Astrocyte of the cerebellum (primary cell): ENCODE measurements at regions not wholly inside any gene's neighbourhood (a gene's known extent, or its start where the extent isn't known, plus 50 kb on each side); places are given as distances from the start of the nearest gene placed in this dataset.
A peak's percentile ranks its signal among the peaks of the same experiment; 100 is the strongest.

Source experiments
- DNase-seq: peaks from one replicate; pipeline ENCODE4 v3.0.0-alpha.2; 2011; ENCODE audit warnings: low read depth
- H3K4me3 ChIP-seq: 2 replicates; pipeline ENCODE4 v1.5.1; 2011; ENCODE audit warnings: mild to moderate bottlenecking, low read depth, low read length, moderate library complexity
- in situ Hi-C: cut with HindIII; loops from 2 replicates; pipeline ENCODE4 v1.10.0; 2017; ENCODE audit warnings: low sequenced_read_pairs
- TF ChIP-seq, protein P1 (sequence below): IDR thresholded peaks from 2 replicates; pipeline ENCODE4 v1.5.1; 2012; ENCODE audit warnings: low read length, low read depth, moderate library complexity, mild to moderate bottlenecking; ENCODE audit errors: missing control alignments

DNA sequence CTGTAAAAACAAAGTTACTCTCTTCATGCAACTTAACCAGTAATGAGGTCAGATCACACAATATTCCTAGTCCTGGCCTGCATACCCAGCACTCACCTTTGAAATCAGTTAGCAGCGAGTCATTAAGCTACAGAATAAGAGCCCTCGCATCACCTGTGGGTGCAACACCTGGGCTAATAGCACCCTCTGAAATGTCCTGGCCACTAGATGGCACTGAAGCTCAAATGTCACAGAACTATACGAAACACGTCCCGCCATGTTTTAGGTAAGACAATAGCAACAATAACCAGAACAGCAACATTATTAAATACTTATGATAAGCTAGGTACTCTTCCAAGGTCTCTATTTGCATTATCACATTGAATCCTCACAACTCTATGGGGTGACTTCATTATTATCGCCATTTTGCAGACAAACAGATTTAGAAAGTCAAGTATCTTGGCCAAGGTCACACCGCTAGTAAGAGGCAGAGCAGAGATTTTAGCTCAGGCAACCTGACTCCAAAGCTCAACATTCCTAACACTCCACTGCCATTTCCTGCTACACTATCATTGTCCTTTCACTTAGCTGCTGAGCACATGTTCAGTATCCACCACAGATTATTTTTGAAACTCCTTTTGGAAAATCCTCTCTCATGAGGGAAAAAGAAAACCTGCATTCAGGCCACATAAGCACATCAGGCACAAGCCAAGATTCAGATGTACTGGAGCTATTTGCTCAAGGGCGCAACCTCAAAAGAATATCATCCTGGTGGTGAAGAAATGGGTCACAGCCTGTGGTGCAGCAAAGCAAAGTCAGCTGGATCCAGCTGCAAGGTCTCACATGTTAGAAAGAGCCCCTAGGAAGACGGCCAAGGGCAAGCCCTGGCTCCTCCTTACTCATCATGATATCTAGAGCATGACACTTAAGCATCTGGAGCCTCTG lies 59.5 kb upstream of the KDR start:
- DNase-seq = no peak
- TF ChIP-seq, protein P1, sequence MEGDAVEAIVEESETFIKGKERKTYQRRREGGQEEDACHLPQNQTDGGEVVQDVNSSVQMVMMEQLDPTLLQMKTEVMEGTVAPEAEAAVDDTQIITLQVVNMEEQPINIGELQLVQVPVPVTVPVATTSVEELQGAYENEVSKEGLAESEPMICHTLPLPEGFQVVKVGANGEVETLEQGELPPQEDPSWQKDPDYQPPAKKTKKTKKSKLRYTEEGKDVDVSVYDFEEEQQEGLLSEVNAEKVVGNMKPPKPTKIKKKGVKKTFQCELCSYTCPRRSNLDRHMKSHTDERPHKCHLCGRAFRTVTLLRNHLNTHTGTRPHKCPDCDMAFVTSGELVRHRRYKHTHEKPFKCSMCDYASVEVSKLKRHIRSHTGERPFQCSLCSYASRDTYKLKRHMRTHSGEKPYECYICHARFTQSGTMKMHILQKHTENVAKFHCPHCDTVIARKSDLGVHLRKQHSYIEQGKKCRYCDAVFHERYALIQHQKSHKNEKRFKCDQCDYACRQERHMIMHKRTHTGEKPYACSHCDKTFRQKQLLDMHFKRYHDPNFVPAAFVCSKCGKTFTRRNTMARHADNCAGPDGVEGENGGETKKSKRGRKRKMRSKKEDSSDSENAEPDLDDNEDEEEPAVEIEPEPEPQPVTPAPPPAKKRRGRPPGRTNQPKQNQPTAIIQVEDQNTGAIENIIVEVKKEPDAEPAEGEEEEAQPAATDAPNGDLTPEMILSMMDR = peak; percentile 33
- H3K4me3 ChIP-seq = no peak overlapping the region
- in situ Hi-C loops = no loop called here

DNA sequence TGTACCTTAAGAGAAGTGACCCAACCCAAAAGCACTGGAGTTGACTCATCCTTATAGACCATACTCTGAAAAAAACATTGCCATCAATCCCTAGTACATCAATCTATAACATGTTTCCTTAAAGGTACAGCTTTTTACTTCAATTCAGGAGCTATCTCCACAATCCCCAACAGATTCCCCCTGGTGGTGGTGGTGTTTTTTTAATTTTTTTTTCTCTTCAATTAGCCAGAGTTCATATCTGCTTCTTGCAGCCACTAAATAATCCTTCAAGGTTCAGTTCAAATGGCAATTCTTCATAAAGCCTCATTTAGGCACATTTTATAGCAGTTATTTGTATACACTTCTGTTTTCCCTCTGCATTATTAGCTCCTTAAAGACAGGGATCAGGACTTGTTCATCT lies 60.7 kb upstream of the KDR start:
- in situ Hi-C loops = no loop called here
- DNase-seq = no peak
- TF ChIP-seq, protein P1 = peak; percentile 9
- H3K4me3 ChIP-seq = no peak overlapping the region

DNA sequence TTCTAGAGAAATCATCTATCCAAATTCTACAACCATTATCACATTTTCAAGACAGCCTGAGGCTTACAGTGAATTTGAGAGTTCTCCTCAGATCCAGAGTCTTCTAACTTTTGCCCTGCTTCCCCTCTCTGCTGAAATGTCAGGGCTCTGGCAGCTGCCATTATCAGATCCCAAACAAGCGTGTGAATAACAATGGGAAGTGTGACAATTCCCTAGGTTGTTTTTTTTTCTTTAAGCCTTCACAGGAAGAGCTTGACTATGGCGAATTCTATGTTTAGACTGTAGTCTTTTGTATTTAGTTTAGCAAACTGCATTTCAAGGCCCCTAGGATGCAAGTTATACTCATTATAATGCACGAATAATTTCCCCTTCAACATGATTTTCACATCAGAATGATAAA lies 61.3 kb upstream of the KDR start:
- no peak for DNase-seq
- in situ Hi-C loops = no loop called here
- H3K4me3 ChIP-seq = no peak overlapping the region
- TF ChIP-seq, protein P1 = no peak

DNA sequence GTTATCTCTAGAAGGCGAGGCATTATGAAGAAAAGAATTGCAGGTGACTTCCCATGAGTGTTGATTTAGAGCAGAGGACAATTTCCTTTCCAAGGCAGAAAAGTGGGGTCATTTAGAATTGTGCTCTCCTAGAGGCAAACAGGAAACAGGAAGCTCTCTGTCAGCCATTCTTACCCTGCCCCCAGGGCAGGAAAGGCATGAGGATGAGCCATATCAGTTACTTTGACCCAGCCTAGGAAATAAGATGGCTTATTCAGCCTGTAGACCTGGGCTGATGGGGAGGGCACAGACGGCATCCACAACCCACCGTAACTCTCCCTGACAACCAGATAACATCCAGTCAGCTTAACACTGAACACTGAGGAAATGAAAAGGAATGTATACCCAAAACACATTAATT lies 88.8 kb upstream of the KDR start:
- no peak for DNase-seq
- TF ChIP-seq, protein P1 = no peak
- in situ Hi-C loops = no loop called here
- no peak overlapping the region for H3K4me3 ChIP-seq

DNA sequence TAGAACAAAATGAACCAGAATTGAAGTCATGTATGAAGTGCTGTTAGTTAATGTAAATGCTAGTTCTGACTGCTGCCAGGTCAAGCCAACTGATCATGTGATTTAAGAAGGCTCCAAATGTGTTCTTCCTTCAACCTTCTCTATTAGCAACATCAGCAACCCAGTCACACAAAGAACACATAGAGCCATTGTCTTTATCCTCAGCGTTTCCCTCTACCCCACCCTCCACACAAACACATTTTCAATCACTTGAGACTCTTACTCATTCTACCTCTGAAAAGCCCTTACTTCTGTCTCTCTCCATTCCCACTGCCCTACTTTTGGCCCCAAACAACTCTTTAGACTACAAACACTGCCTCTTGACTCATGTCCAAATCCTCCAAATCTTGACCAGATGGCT lies 89.7 kb upstream of the KDR start:
- in situ Hi-C loops = no loop called here
- TF ChIP-seq, protein P1 = no peak
- no peak overlapping the region for H3K4me3 ChIP-seq
- DNase-seq = no peak

DNA sequence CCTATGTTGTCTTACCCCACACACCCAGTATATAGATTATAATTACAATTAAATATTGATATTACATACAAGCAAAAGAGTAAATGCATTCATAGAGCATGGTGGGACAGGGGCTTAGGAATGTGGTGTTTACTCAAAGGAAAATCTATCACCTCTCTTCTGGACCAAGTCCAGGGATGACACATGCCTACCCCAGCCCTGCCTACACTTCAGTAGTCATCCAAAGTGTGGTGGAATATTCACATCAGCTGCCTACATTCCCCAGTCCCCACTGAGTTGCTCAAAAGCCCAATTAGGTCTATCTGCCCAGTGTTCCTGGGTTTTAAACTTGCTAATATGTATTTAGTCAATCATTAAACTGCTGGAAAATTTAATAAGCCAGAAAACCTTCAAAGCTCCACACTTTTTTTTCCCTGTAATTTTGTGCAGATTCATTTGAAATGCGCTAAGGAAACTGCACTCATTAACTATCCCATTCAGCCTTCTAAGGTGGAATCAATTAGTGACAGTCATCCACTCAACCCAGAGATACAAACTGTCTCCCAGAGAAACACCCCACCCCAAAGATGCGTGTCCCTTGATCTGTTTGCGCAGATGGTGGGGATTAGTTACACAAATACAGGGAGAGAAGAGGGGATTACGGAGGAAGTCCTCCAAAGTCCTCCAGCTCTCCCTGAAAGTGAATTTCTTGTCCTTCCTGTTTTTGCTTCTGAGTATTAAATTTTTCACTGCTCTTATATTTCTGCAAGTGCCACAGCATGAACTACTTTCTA lies 91.7 kb upstream of the KDR start:
- DNase-seq = no peak
- no peak overlapping the region for H3K4me3 ChIP-seq
- in situ Hi-C loops = no loop called here
- TF ChIP-seq, protein P1 = no peak
